ENCODE measurements at regions not wholly inside any gene's neighbourhood (a gene's known extent, or its start where the extent isn't known, plus 50 kb on each side); places are given as distances from the start of the nearest gene placed in this dataset.

GRCh38 chr7:23973264-23973663, 263.2 kb downstream of the STK31 start:
- no peak for DNase-seq (ENCODE audit: low read depth)

GRCh38 chr7:23980081-23980480, 270.1 kb downstream of the STK31 start:
- no peak for DNase-seq (ENCODE audit: low read depth)

- no peak for DNase-seq (ENCODE audit: low read depth)
Observed at GRCh38 chr7:23981314-23981713, 271.3 kb downstream of the STK31 start.

DNA sequence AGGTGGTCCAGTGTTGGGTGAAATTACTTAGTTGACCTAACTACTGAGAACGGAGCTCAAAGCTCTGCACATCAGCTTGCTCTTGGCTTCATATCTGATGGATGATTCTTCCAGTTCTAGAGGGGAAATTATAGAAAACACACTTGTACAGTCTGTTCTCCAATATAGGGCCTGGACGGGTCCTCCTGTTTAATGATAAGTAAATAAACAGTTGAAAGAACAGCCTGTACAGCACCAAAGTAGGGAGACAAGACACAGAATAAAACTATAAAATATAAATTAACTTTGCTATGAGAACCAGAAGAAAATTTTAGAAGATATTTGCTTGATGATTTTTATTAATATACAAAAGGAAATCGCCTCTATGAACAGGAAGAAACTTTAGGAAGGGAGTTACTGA, 271.7 kb downstream of the STK31 start:
- no peak for DNase-seq (ENCODE audit: low read depth)

- no peak for DNase-seq (ENCODE audit: low read depth)
Observed at GRCh38 chr7:24005517-24005916, 278.5 kb upstream of the NPY start.

DNA sequence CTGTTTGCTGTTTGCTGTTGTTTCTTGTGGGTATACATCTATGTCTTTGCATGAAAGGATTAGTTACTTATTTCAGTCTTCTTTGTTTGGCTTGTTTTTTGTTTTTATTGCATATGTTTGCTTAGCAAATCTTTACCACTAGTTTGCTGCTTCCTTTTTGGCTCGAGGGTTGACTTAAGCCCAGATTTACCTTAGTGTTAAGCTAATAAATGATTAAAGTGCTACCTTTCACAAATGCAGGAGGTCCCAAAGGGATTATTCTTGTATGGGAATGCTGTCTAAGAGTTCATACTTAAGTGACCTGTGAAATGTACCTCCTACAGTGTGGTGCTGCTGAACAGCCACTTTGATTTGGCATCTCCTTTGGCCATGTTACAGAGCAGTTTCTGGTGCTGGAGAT, 273.5 kb upstream of the NPY start:
- no peak for DNase-seq (ENCODE audit: low read depth)

- DNase-seq (ENCODE audit: low read depth): no peak
Observed at GRCh38 chr7:24017519-24017918, 266.5 kb upstream of the NPY start.

DNA sequence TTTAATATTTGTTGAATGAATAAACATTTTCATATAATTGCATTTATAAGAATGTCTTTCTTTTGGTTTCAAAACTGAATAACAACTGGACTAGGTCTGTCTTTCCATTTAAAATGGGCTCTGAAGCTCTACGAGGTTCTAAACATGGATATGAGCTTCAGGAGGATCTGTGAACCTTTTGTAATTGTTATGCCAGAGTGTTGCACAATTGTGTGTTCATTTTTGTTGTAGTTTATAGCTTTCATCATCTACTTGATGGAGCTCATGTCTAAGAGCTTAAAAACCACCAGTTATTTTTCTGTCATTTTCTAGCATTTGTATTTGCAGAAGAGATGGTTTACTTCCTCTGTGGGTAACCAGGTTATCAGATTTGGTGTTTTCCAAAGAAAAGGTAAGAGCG, 265.7 kb upstream of the NPY start:
- no peak for DNase-seq (ENCODE audit: low read depth)

DNA sequence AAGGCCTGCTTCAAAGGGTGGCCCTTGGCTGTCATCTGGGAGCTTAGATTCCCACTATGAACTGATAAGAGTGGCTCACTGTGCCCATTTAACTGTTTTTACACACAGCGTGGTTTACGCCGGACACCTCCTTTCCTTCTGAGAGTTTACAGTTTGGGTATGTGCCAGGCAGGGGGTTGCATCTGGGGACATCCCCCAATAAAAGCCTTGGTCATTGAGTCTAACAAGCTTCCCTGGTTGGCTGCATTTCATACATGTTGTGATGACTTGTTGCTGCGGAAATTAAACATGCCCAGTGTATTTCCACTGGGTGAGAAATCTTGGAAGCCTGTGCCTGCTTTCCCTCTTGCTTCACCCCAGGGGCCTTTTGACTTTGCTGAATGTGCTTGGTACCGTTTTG, 264.1 kb upstream of the NPY start:
- DNase-seq (ENCODE audit: low read depth): no peak

- DNase-seq (ENCODE audit: low read depth): no peak
Observed at GRCh38 chr7:24024276-24025068, 259.5 kb upstream of the NPY start.

- DNase-seq (ENCODE audit: low read depth): no peak
Observed at GRCh38 chr7:24025094-24025493, 258.9 kb upstream of the NPY start.

DNA sequence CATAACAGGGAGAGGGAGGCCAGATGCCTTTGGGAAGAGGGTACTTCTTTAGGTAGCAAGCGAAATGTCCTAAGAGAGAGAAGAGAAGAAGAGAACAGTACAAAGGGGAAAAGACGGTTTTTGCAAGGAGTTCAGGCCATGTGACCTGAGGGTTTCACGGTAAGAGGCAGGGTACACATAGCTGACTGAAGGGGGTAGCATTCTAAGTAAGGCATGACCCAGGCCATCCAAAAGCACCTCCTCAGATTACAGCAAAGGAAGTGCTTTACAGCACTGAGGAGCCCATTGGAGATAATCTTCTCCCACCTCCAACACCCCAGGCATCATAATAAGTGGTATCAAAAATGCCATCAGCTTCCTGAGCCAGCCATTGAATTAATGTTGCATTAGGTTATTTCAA, 258.2 kb upstream of the NPY start:
- DNase-seq (ENCODE audit: low read depth): no peak

DNA sequence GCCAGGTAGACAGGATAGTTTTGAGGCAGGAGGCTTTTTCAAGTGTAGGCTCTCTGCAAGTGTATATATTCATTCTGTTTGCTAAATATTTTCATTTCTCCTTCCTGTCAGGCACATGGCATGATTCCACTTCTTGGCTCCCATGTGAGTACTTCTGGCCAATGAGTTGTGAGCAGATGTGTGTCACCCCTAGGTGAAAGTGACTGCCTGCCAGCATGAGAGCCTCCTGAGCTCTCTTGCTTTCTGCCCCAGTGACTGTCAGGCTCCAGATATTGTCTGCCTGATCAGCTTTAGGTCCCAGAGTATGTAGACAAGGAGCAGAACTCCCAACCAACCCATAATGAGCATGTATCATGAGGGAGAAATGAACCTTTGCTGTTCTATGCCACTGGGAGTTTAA, 257.6 kb upstream of the NPY start:
- no peak for DNase-seq (ENCODE audit: low read depth)

DNA sequence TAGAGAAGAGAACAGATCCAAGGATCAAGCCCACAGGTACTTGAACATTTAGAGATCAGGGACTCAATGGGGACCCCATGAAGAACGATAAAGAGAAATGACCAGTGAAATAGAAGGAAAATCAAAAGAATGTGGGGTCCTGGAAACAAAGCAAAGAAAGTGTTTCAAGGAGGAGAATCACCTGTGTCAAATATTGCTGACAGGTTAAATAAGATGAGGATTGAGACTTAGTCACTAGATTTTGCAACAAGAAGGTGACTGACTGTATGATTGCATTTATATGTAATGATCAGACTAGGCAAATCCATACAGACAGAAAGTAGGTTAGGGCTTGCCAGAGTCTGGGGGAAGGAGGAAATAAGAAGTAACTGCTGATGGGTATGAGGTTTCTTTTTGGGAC, 254.9 kb upstream of the NPY start:
- no peak for DNase-seq (ENCODE audit: low read depth)

- DNase-seq (ENCODE audit: low read depth): no peak
Observed at GRCh38 chr7:24034251-24034650, 249.7 kb upstream of the NPY start.

DNA sequence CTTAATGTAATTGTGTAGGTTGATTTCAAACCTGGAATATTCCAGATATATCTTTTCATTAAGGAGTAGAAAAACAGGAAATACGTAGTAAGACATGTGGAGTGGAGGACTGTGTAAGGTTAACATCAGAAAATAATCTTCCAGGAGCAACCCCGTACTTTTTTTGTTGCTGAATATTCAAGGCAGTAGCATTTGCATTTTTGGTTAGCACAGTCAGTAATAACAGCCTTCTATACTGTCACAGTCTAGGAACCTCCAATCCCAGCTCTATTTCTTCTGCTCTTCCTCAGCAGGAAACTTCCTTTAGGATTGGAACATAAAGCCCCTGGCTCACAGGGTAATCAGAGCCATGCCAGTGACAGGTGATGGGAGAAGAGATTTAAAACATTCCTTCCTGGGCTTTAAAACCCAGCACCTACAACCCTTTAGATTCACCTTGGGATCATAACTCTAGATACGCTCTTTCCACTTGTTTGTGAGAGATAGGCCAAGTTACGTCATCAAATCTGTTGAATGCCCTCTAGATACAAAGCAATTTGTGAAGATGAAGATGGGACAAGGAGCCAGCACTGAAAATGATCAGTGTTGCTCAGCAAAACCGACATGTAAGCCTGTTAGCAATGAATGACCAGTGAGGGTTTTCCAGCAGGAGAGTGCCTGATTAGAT, 248.5 kb upstream of the NPY start:
- DNase-seq (ENCODE audit: low read depth): no peak

- no peak for DNase-seq (ENCODE audit: low read depth)
Observed at GRCh38 chr7:24036033-24036412, 248.0 kb upstream of the NPY start.

DNA sequence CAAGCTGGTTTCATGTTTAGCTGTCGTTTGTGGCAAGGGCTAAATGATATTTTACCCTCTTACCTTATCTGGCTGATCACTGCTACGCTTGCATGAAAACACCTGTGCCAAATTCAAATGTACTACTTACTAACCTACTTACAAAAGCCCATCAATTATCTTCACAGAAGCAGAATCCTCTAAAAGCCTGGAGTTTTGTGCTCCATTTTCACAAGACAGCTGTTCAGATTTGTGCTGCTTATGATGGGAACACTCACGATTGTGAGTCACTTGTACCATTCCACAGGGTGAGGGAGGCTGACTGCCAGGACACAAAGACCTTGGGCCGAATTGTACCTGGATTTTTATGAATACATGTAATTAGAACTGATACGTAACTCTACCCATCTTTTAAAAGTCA, 245.0 kb upstream of the NPY start:
- DNase-seq (ENCODE audit: low read depth): no peak

DNA sequence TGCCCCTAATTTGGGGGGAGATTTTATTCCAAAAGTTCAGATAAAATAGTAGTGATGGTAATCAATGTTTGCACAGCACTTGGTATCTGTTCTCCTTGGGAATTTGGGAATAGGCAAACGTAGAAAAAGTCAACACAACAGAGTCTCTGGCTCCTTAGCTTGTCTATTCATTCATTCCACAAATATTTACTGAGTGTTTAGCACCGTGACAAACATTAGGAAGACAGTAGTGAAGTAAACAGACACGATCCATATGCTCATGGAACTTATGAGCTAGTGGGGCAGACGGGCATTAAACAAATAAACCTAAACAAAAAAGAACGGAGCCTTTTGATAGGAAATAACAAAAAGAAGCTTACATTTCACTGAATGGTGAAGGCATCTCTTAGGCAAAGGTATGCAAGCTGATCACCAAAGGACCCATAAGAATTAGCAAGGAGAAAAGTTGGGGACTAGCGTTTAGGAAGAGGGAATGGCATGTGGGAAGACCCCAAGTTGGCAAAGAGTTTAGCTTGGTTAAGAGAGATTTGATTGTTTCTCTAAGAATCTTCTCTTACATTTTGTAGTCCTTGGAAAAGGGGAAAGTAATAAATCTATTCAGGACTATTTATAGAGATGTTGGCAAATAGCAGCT, 243.9 kb upstream of the NPY start:
- DNase-seq (ENCODE audit: low read depth): no peak

GRCh38 chr7:24042028-24042427, 242.0 kb upstream of the NPY start:
- no peak for DNase-seq (ENCODE audit: low read depth)

GRCh38 chr7:24049296-24049695, 234.7 kb upstream of the NPY start:
- DNase-seq (ENCODE audit: low read depth): no peak

GRCh38 chr7:24050991-24051560, 232.9 kb upstream of the NPY start:
- DNase-seq (ENCODE audit: low read depth): no peak

DNA sequence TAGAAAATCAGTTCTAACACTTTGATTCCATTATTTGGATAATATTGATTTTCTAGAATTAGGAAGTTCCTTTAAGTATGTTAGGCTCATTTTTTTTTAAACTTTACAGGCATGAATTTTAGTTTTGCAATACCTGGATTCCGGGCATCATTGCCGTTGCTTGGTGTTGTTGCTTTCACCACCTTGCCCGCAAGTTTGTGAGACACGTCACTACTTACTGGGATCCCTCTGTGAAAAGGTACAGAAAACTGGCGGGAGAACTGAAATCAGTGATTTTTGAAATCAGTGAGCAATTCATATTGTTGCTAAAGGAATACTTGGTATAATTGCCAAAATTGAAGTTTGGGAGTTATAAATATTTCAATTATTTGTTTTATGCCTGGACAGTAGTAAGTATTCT, 232.3 kb upstream of the NPY start:
- DNase-seq (ENCODE audit: low read depth): no peak
